Keratinocyte (primary cell): ENCODE measurements at regions not wholly inside any gene's neighbourhood (a gene's known extent, or its start where the extent isn't known, plus 50 kb on each side); places are given as distances from the start of the nearest gene placed in this dataset.

ENCODE experiments used
- DNase-seq: peaks from one replicate; pipeline ENCODE4 v3.0.0-alpha.2; 2011; ENCODE audit warnings: low read depth, missing footprints, low spot score
- FAIRE-seq: peaks from 2 replicates; lab custom pipeline; 2011; peaks lifted over from hg19 to GRCh38; lab: Jason Lieb, UNC
- H2AFZ ChIP-seq: 2 replicates; pipeline ENCODE4 v1.6.0; 2012; ENCODE audit warnings: low read length, control low read depth, inconsistent platforms; ENCODE audit not compliant: control insufficient read depth
- H3K27ac ChIP-seq: 2 replicates; pipeline ENCODE4 v1.5.1; 2011; ENCODE audit warnings: low read length; ENCODE audit not compliant: control insufficient read depth, insufficient read depth
- H3K27me3 ChIP-seq: 3 replicates; pipeline ENCODE4 v1.6.0; 2011; ENCODE audit warnings: low read length; ENCODE audit not compliant: control insufficient read depth, insufficient read depth; ENCODE audit errors: extremely low read depth
- H3K36me3 ChIP-seq, 2 experiments: 2 replicates in 1 of 2; 3 replicates in 1 of 2; pipeline ENCODE4 v1.5.1; 2011; ENCODE audit warnings: low read length in 2 of 2, mild to moderate bottlenecking in 1 of 2; ENCODE audit not compliant: control insufficient read depth in 2 of 2, insufficient read depth in 2 of 2; ENCODE audit errors: extremely low read depth in 1 of 2
- H3K4me1 ChIP-seq: 3 replicates; pipeline ENCODE4 v1.5.1; 2011; ENCODE audit warnings: low read length; ENCODE audit not compliant: control insufficient read depth, insufficient read depth; ENCODE audit errors: extremely low read depth
- H3K4me2 ChIP-seq: 3 replicates; pipeline ENCODE4 v1.6.0; 2011; ENCODE audit warnings: low read depth, low read length; ENCODE audit not compliant: control insufficient read depth, insufficient read depth; ENCODE audit errors: extremely low read depth
- H3K4me3 ChIP-seq, 3 experiments: fragments of 200-600 bp in 1 of 3; sonication (generic) in 1 of 3; 2 replicates in 2 of 3; 3 replicates in 1 of 3; pipeline ENCODE4 v1.5.1; 2011 to 2016; ENCODE audit warnings: low read length in 3 of 3, mild to moderate bottlenecking in 3 of 3, control low read depth in 2 of 3, inconsistent platforms in 1 of 3, low read depth in 1 of 3, mixed read lengths in 1 of 3, mixed run types in 1 of 3, moderate library complexity in 1 of 3; ENCODE audit not compliant: control insufficient read depth in 2 of 3, insufficient read depth in 2 of 3; ENCODE audit errors: extremely low read depth in 1 of 3
- H3K79me2 ChIP-seq: 2 replicates; pipeline ENCODE4 v1.6.0; 2012; ENCODE audit warnings: low read length; ENCODE audit not compliant: control insufficient read depth, insufficient read depth
- H3K9ac ChIP-seq: 3 replicates; pipeline ENCODE4 v1.6.0; 2011; ENCODE audit warnings: low read length; ENCODE audit not compliant: control insufficient read depth, insufficient read depth; ENCODE audit errors: extremely low read depth
- H3K9me1 ChIP-seq: 3 replicates; pipeline ENCODE4 v1.6.0; 2011; ENCODE audit warnings: low read length; ENCODE audit not compliant: control insufficient read depth, insufficient read depth; ENCODE audit errors: extremely low read depth
- H3K9me3 ChIP-seq: 2 replicates; pipeline ENCODE4 v1.5.1; 2012; ENCODE audit warnings: low read depth, low read length; ENCODE audit not compliant: control insufficient read depth
- H4K20me1 ChIP-seq: 3 replicates; pipeline ENCODE4 v1.6.0; 2011; ENCODE audit warnings: low read length; ENCODE audit not compliant: control insufficient read depth, insufficient read depth; ENCODE audit errors: extremely low read depth
- EZH2 ChIP-seq: IDR thresholded peaks from one replicate; pipeline ENCODE4 v1.6.1; 2012; ENCODE audit warnings: inconsistent platforms, mild to moderate bottlenecking, low read length, moderate library complexity
- dilution Hi-C: fragments of 300-500 bp; cut with MboI; formaldehyde crosslinking; loops from one replicate; pipeline ENCODE4 v1.7.0; 2020; ENCODE audit warnings: low sequenced_read_pairs; ENCODE audit not compliant: extremely low pct_ligation_motif_present
- TF ChIP-seq, protein P1 (sequence below), 3 experiments: IDR thresholded peaks in 1 of 3; conservative IDR thresholded peaks in 1 of 3; optimal IDR thresholded peaks in 1 of 3; 2 replicates in 2 of 3; 3 replicates in 1 of 3; pipeline versions ENCODE3 to v1.5.1; 2011; ENCODE audit warnings: low read length in 3 of 3, mild to moderate bottlenecking in 3 of 3, moderate library complexity in 2 of 3, control low read depth in 1 of 3, inconsistent platforms in 1 of 3; ENCODE audit not compliant: insufficient read depth in 2 of 3; ENCODE audit errors: extremely low read depth in 1 of 3

DNA sequence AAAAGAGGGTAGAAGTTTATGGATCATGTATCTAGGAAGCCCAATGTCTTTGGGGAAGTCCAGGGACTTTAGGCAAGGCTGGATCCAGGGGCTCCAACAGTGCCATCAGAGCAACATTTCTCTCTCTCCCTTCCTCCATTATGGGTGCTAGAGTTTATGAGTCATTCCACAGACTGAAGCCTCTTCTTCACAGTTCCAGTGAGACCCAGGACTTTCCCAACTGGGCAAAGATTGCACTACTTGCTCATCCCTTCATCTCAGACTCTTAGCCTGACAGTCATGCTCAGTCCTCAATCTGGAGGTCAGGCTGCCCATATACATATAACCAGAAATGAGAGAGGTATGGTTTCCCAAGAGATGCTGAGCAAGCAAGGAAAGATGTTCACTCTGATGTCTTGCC, 110.7 kb downstream of the FEM1C start:
- FAIRE-seq: no peak
- dilution Hi-C loops: no loop called here
- H2AFZ ChIP-seq: no peak overlapping the region

DNA sequence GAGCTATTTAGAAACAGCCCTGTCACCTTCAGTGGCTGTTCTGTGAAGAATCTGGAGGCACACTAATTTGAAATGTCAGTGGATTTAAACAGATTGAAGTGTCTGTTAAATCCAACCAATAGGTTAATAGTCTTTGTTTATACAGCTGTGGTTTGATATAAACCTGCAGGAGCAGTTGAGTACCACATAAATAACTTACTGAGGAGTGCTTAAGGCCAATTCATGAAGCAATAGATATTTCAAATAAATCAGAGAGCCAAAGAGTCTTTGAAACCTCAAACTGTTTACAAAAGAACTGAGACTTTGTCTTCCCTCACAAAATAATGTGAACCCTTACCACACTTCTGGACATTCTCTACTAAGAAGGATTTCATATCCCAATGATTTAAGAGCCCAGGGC, 111.9 kb downstream of the FEM1C start:
- H3K4me3 ChIP-seq: no peak overlapping the region
- H3K4me2 ChIP-seq: no peak overlapping the region
- H3K27me3 ChIP-seq: no peaks in the 10 kb centered on the region
- peaks cover 23% of the 10 kb centered on the region for H3K4me1 ChIP-seq
- no peak overlapping the region for H3K27ac ChIP-seq
- dilution Hi-C loops: no loop called here
- H2AFZ ChIP-seq: no peak overlapping the region
- H3K9me1 ChIP-seq: no peaks in the 10 kb centered on the region
- DNase-seq (no peak), FAIRE-seq (no peak)
- H3K79me2 ChIP-seq: no peaks in the 10 kb centered on the region
- H3K36me3 ChIP-seq: no peaks in the 10 kb centered on the region
- no peaks in the 10 kb centered on the region for H3K9me3 ChIP-seq
- no peak overlapping the region for H3K9ac ChIP-seq
- no peaks in the 10 kb centered on the region for H4K20me1 ChIP-seq
- TF ChIP-seq, protein P1, sequence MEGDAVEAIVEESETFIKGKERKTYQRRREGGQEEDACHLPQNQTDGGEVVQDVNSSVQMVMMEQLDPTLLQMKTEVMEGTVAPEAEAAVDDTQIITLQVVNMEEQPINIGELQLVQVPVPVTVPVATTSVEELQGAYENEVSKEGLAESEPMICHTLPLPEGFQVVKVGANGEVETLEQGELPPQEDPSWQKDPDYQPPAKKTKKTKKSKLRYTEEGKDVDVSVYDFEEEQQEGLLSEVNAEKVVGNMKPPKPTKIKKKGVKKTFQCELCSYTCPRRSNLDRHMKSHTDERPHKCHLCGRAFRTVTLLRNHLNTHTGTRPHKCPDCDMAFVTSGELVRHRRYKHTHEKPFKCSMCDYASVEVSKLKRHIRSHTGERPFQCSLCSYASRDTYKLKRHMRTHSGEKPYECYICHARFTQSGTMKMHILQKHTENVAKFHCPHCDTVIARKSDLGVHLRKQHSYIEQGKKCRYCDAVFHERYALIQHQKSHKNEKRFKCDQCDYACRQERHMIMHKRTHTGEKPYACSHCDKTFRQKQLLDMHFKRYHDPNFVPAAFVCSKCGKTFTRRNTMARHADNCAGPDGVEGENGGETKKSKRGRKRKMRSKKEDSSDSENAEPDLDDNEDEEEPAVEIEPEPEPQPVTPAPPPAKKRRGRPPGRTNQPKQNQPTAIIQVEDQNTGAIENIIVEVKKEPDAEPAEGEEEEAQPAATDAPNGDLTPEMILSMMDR (optimal IDR thresholded peaks at IDR 0.05 in 1 of 3, IDR thresholded peaks at IDR 0.05 in 1 of 3, conservative IDR thresholded peaks at IDR 0.05 in 1 of 3; ENCODE audit: extremely low read depth in 1 of 3, insufficient read depth in 2 of 3, low read length in 3 of 3): no peak
- TF ChIP-seq EZH2: no peak

More for the DNA sequence above, 110.7 kb downstream of the FEM1C start:
- Histone ChIP-seq H3K9me1 (no peaks in the 10 kb centered on the region), H3K27ac (no peak overlapping the region), H3K4me2 (no peak overlapping the region), H3K9ac (no peak overlapping the region), H4K20me1 (no peaks in the 10 kb centered on the region), H3K9me3 (no peaks in the 10 kb centered on the region), H3K27me3 (no peaks in the 10 kb centered on the region), H3K36me3 (no peaks in the 10 kb centered on the region), H3K4me1 (peaks cover 23% of the 10 kb centered on the region), H3K4me3 (no peak overlapping the region), H3K79me2 (no peaks in the 10 kb centered on the region)
- DNase-seq: no peak
- TF ChIP-seq, protein P1 (optimal IDR thresholded peaks at IDR 0.05 in 1 of 3, IDR thresholded peaks at IDR 0.05 in 1 of 3, conservative IDR thresholded peaks at IDR 0.05 in 1 of 3; ENCODE audit: extremely low read depth in 1 of 3, insufficient read depth in 2 of 3, low read length in 3 of 3): no peak
- TF ChIP-seq EZH2: no peak
